22Rv1 (cell line): ENCODE measurements at regions not wholly inside any gene's neighbourhood (a gene's known extent, or its start where the extent isn't known, plus 50 kb on each side); places are given as distances from the start of the nearest gene placed in this dataset.

Experiments
- ZFX ChIP-seq: fragments of 450-650 bp; IDR thresholded peaks from 2 replicates; pipeline ENCODE4 v1.6.1; 2017; ENCODE audit warnings: antibody characterized with exemption, borderline replicate concordance
- TF ChIP-seq, protein P1 (sequence below): fragments of 450-650 bp; IDR thresholded peaks from 2 replicates; pipeline ENCODE4 v1.5.1; 2017; ENCODE audit warnings: mild to moderate bottlenecking

DNA sequence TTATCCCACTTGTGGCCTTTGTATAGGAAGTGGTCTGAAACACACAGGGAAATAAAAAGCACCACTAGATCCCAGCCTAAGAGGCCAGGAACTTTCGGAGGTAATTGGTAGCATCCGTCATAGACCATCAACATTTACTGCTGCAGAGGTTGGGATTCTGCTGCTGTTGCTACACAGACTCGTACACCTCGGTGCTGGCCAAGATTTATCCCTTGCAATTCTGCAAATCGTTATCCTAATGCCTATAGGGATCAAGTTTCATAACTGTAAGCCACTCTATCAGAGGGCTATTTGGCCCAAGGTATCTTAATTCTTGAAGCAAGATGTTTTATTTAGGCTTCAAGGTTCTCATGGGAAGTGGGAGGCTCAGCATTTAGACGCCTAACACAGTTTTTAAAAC lies 913.6 kb downstream of the GALC start:
- TF ChIP-seq, protein P1, sequence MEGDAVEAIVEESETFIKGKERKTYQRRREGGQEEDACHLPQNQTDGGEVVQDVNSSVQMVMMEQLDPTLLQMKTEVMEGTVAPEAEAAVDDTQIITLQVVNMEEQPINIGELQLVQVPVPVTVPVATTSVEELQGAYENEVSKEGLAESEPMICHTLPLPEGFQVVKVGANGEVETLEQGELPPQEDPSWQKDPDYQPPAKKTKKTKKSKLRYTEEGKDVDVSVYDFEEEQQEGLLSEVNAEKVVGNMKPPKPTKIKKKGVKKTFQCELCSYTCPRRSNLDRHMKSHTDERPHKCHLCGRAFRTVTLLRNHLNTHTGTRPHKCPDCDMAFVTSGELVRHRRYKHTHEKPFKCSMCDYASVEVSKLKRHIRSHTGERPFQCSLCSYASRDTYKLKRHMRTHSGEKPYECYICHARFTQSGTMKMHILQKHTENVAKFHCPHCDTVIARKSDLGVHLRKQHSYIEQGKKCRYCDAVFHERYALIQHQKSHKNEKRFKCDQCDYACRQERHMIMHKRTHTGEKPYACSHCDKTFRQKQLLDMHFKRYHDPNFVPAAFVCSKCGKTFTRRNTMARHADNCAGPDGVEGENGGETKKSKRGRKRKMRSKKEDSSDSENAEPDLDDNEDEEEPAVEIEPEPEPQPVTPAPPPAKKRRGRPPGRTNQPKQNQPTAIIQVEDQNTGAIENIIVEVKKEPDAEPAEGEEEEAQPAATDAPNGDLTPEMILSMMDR: no peak
- no peak for TF ChIP-seq ZFX
